Peyer's patch (tissue), 4 donors: ENCODE measurements at regions not wholly inside any gene's neighbourhood (a gene's known extent, or its start where the extent isn't known, plus 50 kb on each side); places are given as distances from the start of the nearest gene placed in this dataset.

Source experiments
- DNase-seq, 3 donors: peaks; one replicate each; pipeline ENCODE4 v3.0.0-alpha.2; 2017 to 2019
- H3K27ac ChIP-seq, 4 donors: fragments of 200-600 bp; sonication (generic); one replicate each; pipeline ENCODE4 v1.5.1; 2016 to 2019
- H3K27me3 ChIP-seq, 2 donors: fragments of 200-600 bp; sonication (generic); one replicate each; pipeline ENCODE4 v1.5.1; 2019
- H3K36me3 ChIP-seq, 3 donors: fragments of 200-600 bp; sonication (generic); one replicate each; pipeline ENCODE4 v1.5.1; 2016 to 2019
- H3K4me1 ChIP-seq, 4 donors: fragments of 200-600 bp; sonication (generic); one replicate each; pipeline ENCODE4 v1.5.1; 2016 to 2019
- H3K4me3 ChIP-seq, 4 donors: fragments of 200-600 bp; sonication (generic); 1 replicate in 3 of 4; 2 replicates in 1 of 4; pipeline ENCODE4 v1.5.1; 2016 to 2019; ENCODE audit warnings: mild to moderate bottlenecking in 1 of 4
- H3K9me3 ChIP-seq, 4 donors: fragments of 200-600 bp; sonication (generic); one replicate each; pipeline ENCODE4 v1.5.1; 2016 to 2019; ENCODE audit warnings: mild to moderate bottlenecking in 1 of 4
- POLR2A ChIP-seq, 2 donors: fragments of 450-650 bp; IDR thresholded peaks; one replicate each; pipeline ENCODE4 v1.5.1; 2017; ENCODE audit warnings: antibody characterized with exemption in 2 of 2, mild to moderate bottlenecking in 2 of 2, moderate library complexity in 2 of 2
- TF ChIP-seq, protein P1 (sequence below), 6 experiments: fragments of 450-650 bp in 4 of 6; fragments of 200-600 bp in 2 of 6; sonication (generic) in 1 of 6; IDR thresholded peaks; one replicate each; pipeline ENCODE4 v1.5.1; 2017 to 2019; ENCODE audit warnings: antibody characterized with exemption in 6 of 6, mild to moderate bottlenecking in 3 of 6, moderate library complexity in 1 of 6

- TF ChIP-seq, protein P1, sequence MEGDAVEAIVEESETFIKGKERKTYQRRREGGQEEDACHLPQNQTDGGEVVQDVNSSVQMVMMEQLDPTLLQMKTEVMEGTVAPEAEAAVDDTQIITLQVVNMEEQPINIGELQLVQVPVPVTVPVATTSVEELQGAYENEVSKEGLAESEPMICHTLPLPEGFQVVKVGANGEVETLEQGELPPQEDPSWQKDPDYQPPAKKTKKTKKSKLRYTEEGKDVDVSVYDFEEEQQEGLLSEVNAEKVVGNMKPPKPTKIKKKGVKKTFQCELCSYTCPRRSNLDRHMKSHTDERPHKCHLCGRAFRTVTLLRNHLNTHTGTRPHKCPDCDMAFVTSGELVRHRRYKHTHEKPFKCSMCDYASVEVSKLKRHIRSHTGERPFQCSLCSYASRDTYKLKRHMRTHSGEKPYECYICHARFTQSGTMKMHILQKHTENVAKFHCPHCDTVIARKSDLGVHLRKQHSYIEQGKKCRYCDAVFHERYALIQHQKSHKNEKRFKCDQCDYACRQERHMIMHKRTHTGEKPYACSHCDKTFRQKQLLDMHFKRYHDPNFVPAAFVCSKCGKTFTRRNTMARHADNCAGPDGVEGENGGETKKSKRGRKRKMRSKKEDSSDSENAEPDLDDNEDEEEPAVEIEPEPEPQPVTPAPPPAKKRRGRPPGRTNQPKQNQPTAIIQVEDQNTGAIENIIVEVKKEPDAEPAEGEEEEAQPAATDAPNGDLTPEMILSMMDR (IDR thresholded peaks at IDR 0.05): no peak
- TF ChIP-seq POLR2A (IDR thresholded peaks at IDR 0.05): no peak
- Histone ChIP-seq H3K27me3 (no peaks in the 10 kb centered on the region), H3K27ac (no peak overlapping the region), H3K4me1 (no peaks in the 10 kb centered on the region), H3K4me3 (no peak overlapping the region), H3K9me3 (no peaks in the 10 kb centered on the region), H3K36me3 (no peaks in the 10 kb centered on the region)
- DNase-seq: no peak
These were observed 92.4 kb upstream of the SLC1A1 start for GRCh38 chr9:4397917-4398316.

- Histone ChIP-seq H3K27ac (no peak overlapping the region), H3K9me3 (no peaks in the 10 kb centered on the region), H3K4me1 (no peaks in the 10 kb centered on the region), H3K36me3 (no peaks in the 10 kb centered on the region), H3K27me3 (no peaks in the 10 kb centered on the region), H3K4me3 (no peak overlapping the region)
- TF ChIP-seq, protein P1 (IDR thresholded peaks at IDR 0.05): peak in 1 of 6 experiments; percentile 18
- no peak for TF ChIP-seq POLR2A (IDR thresholded peaks at IDR 0.05)
- no peak for DNase-seq
These were observed 94.1 kb upstream of the GLIS3 start for GRCh38 chr9:4393806-4394523.

GRCh38 chr9:4389755-4390154 lies 89.9 kb upstream of the GLIS3 start:
- H3K9me3 ChIP-seq: no peaks in the 10 kb centered on the region
- DNase-seq: no peak
- TF ChIP-seq POLR2A (IDR thresholded peaks at IDR 0.05): no peak
- TF ChIP-seq, protein P1 (IDR thresholded peaks at IDR 0.05): no peak
- no peaks in the 10 kb centered on the region for H3K36me3 ChIP-seq
- H3K4me3 ChIP-seq: no peak overlapping the region
- H3K27me3 ChIP-seq: no peaks in the 10 kb centered on the region
- no peak overlapping the region for H3K27ac ChIP-seq
- H3K4me1 ChIP-seq: no peaks in the 10 kb centered on the region

DNA sequence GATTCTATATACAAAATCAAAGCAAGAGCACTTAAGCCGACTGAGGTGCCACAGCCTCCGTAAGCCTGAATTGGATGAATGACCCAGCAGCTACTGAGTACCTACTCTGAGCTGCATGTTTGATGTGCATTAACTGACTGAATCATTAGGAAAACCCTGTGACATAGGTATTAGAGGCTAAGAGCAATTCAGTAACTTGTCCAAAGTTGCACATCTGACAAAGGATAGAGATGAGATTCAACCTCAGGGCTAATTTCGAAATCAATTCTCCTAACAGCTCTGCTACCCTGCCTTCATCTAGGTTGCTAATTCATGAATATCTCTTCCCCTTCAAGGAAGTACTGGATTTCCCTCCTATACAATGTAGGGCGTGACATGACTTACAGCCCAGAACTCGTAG lies 89.1 kb upstream of the GLIS3 start:
- Histone ChIP-seq H3K27me3 (no peaks in the 10 kb centered on the region), H3K9me3 (no peaks in the 10 kb centered on the region), H3K4me3 (no peak overlapping the region), H3K27ac (no peak overlapping the region), H3K4me1 (no peaks in the 10 kb centered on the region), H3K36me3 (no peaks in the 10 kb centered on the region)
- no peak for TF ChIP-seq POLR2A (IDR thresholded peaks at IDR 0.05)
- TF ChIP-seq, protein P1 (IDR thresholded peaks at IDR 0.05): no peak
- no peak for DNase-seq

GRCh38 chr9:4386819-4387218 lies 87.0 kb upstream of the GLIS3 start:
- TF ChIP-seq, protein P1 (IDR thresholded peaks at IDR 0.05): peak in 3 of 6 experiments; percentile 19 to 41 (median 24)
- TF ChIP-seq POLR2A (IDR thresholded peaks at IDR 0.05): no peak
- no peak for DNase-seq
- no peaks in the 10 kb centered on the region for H3K27me3 ChIP-seq
- no peak overlapping the region for H3K4me3 ChIP-seq
- no peaks in the 10 kb centered on the region for H3K36me3 ChIP-seq
- no peak overlapping the region for H3K27ac ChIP-seq
- H3K9me3 ChIP-seq: no peaks in the 10 kb centered on the region
- H3K4me1 ChIP-seq: no peaks in the 10 kb centered on the region
